Type B pancreatic cell (in vitro differentiated cells): ENCODE measurements at regions not wholly inside any gene's neighbourhood (a gene's known extent, or its start where the extent isn't known, plus 50 kb on each side); places are given as distances from the start of the nearest gene placed in this dataset.

Experiments used
- DNase-seq: peaks from one replicate; pipeline ENCODE4 v3.0.0; 2021; ENCODE audit warnings: mixed read lengths; ENCODE audit not compliant: unreplicated experiment; ENCODE audit errors: extremely low spot score
- H3K27ac Mint-ChIP-seq: 2 replicates; pipeline ENCODE4 v1.8.0; 2021; ENCODE audit warnings: mild to moderate bottlenecking, mixed read lengths
- H3K27me3 Mint-ChIP-seq: 2 replicates; pipeline ENCODE4 v1.8.0; 2021; ENCODE audit warnings: mixed read lengths
- H3K36me3 Mint-ChIP-seq: 2 replicates; pipeline ENCODE4 v1.8.0; 2021; ENCODE audit warnings: mixed read lengths
- H3K4me1 Mint-ChIP-seq: one replicate; pipeline ENCODE4 v1.8.0; 2021; ENCODE audit warnings: mixed read lengths; ENCODE audit not compliant: unreplicated experiment
- H3K4me3 Mint-ChIP-seq: 2 replicates; pipeline ENCODE4 v1.8.0; 2021; ENCODE audit warnings: mild to moderate bottlenecking, mixed read lengths
- H3K9me3 Mint-ChIP-seq: 2 replicates; pipeline ENCODE4 v1.8.0; 2021; ENCODE audit warnings: mixed read lengths
- TF ChIP-seq, protein P1 (sequence below): fragments of 200-600 bp; sonication (generic); conservative IDR thresholded peaks from 2 replicates; pipeline ENCODE4 v1.5.0; 2021; ENCODE audit warnings: antibody characterized with exemption, mild to moderate bottlenecking

DNA sequence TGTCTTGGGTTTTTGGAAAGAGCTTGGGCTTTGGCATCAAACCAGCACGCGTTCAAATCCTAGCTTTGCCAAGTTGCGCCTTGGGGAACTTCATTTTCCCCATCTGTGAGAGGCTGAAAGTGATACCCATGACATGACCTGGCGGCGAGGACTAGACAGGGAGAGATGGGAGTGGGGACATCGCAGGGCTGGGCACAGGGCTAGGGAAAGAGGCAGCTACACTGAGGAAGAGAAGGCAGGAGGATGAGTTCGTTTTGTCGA, 202.9 kb downstream of the IRF8 start:
- H3K27ac Mint-ChIP-seq = no peak overlapping the region
- H3K36me3 Mint-ChIP-seq = no peaks in the 10 kb centered on the region
- peaks cover 15% of the 10 kb centered on the region for H3K4me1 Mint-ChIP-seq
- peaks cover 44% of the 10 kb centered on the region for H3K27me3 Mint-ChIP-seq
- H3K4me3 Mint-ChIP-seq = no peak overlapping the region
- DNase-seq = no peak
- TF ChIP-seq, protein P1, sequence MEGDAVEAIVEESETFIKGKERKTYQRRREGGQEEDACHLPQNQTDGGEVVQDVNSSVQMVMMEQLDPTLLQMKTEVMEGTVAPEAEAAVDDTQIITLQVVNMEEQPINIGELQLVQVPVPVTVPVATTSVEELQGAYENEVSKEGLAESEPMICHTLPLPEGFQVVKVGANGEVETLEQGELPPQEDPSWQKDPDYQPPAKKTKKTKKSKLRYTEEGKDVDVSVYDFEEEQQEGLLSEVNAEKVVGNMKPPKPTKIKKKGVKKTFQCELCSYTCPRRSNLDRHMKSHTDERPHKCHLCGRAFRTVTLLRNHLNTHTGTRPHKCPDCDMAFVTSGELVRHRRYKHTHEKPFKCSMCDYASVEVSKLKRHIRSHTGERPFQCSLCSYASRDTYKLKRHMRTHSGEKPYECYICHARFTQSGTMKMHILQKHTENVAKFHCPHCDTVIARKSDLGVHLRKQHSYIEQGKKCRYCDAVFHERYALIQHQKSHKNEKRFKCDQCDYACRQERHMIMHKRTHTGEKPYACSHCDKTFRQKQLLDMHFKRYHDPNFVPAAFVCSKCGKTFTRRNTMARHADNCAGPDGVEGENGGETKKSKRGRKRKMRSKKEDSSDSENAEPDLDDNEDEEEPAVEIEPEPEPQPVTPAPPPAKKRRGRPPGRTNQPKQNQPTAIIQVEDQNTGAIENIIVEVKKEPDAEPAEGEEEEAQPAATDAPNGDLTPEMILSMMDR = no peak
- H3K9me3 Mint-ChIP-seq = peaks cover 7% of the 10 kb centered on the region

DNA sequence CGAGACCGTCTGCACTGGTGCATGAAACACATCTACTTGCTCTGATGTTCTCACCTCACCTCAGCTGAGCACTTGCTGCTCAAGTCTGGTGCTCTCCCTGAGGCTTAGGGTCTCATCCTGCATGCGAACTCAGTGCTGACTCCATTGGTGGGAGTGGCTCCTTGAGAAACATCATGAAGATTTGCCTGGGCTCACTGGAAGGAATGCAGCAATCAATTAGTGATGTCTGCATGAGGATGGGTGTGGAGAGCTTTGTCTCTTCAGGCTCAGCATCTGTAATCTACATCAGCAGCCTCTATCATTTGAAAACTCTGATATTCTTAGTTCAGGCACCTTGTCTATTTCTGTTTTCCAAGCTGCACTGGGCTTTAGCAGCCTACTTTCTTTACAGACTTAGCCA, 204.4 kb downstream of the IRF8 start:
- no peak overlapping the region for H3K4me3 Mint-ChIP-seq
- H3K36me3 Mint-ChIP-seq = no peaks in the 10 kb centered on the region
- TF ChIP-seq, protein P1 = no peak
- no peak overlapping the region for H3K27ac Mint-ChIP-seq
- H3K9me3 Mint-ChIP-seq = peaks cover 7% of the 10 kb centered on the region
- peaks cover 34% of the 10 kb centered on the region for H3K27me3 Mint-ChIP-seq
- peaks cover 15% of the 10 kb centered on the region for H3K4me1 Mint-ChIP-seq
- no peak for DNase-seq

DNA sequence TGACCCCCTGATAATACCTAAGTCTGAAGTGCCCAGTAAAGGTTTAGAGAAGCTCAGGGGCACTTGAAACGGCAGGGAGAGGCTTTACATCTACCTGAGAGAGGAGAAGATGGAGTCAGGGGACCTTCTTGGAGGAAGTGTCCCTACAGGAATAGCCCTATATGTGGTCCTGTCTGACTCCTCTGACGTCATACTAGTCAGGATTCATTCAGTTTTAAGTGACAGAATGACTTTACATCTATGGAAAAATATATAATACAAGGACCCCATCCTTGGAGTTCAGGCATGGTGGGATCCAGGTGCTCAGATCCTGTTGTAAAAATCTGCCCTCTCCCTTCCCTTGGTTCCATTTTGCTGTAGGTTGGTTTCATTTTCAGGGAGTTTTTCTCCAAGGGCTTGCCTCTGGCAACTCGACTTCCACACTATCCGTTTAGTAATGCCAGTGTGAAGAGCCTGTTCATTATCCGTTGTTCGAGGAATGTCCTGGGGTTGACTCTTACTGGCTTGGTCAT, 205.6 kb downstream of the IRF8 start:
- Mint-ChIP-seq H3K4me3 (no peak overlapping the region), H3K9me3 (peaks cover 7% of the 10 kb centered on the region), H3K27ac (no peak overlapping the region), H3K36me3 (no peaks in the 10 kb centered on the region), H3K4me1 (peaks cover 11% of the 10 kb centered on the region), H3K27me3 (peaks cover 30% of the 10 kb centered on the region)
- no peak for DNase-seq
- TF ChIP-seq, protein P1 = no peak

DNA sequence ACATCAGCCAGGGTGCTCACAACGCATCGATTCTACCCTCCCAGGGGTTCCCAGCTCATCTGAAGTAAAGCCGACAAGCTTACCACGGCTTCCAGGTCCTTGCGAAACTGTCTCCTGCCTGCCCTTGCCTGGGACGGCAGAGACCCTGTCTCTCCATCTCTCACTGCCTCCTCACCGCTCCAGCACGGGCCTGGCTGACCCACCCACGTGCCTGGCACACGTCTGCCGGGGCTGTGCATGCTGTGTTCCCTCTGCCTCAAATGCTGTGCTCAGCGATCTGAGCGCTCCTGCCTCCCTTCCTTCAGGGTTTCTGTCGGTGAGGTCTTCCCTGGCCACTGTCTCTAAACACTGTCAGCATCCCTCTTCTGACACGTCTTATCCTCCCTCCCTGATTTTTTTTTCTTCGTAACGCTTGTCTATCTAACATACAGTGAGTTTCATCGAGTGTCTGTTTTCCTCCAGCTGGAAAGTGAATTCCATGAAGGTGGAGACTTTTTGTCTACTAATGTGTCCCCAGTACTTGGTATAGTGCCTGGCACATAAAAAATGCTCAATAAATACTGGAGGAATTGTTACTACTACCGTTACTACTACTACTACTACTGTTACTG, 208.4 kb downstream of the IRF8 start:
- Mint-ChIP-seq H3K36me3 (no peaks in the 10 kb centered on the region), H3K27ac (no peak overlapping the region), H3K9me3 (peaks cover 7% of the 10 kb centered on the region), H3K27me3 (peaks cover 26% of the 10 kb centered on the region), H3K4me1 (peaks cover 2% of the 10 kb centered on the region), H3K4me3 (no peak overlapping the region)
- TF ChIP-seq, protein P1 = no peak
- no peak for DNase-seq

DNA sequence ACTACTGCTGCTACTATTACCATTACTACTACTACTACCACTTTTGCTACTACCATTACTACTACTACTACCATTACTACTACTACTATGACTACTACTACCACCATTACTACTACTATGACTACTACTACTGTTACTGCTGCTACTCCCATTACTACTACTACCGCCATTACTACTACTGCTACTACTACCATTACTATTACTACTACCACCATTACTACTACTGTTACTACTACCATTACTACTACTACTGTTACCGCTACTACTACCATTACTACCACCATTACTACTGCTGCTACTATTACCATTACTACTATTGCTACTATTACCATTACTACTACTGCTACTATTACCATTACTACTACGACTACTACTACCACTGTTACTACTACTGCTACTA, 209.1 kb downstream of the IRF8 start:
- H3K4me1 Mint-ChIP-seq = peaks cover 6% of the 10 kb centered on the region
- H3K9me3 Mint-ChIP-seq = peaks cover 7% of the 10 kb centered on the region
- H3K27ac Mint-ChIP-seq = no peak overlapping the region
- TF ChIP-seq, protein P1 = no peak
- peaks cover 24% of the 10 kb centered on the region for H3K27me3 Mint-ChIP-seq
- DNase-seq = no peak
- no peaks in the 10 kb centered on the region for H3K36me3 Mint-ChIP-seq
- no peak overlapping the region for H3K4me3 Mint-ChIP-seq

DNA sequence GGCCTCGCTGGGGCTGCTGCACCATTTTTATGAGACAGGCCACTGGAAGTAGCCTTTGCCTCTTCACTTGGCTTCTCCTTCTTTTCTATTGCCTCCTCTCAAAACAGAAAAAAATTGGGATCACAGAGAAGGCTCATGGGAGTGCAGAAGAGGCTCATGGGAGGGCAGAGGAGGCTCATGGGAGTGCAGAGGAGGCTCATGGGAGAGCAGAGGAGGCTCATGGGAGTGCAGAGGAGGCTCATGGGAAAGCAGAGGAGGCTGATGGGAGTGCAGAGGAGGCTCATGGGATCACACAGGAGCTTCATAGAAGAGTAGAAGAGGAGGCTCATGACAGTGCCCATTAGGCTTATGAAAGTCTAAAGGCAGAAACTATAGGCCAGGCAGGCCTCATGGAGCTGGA, 211.2 kb downstream of the IRF8 start:
- no peak for DNase-seq
- H3K9me3 Mint-ChIP-seq = no peaks in the 10 kb centered on the region
- H3K27ac Mint-ChIP-seq = no peak overlapping the region
- peaks cover 15% of the 10 kb centered on the region for H3K27me3 Mint-ChIP-seq
- H3K36me3 Mint-ChIP-seq = no peaks in the 10 kb centered on the region
- H3K4me1 Mint-ChIP-seq = peaks cover 6% of the 10 kb centered on the region
- no peak overlapping the region for H3K4me3 Mint-ChIP-seq
- TF ChIP-seq, protein P1 = no peak
